Liver (tissue), 3 donors: ENCODE measurements at regions not wholly inside any gene's neighbourhood (a gene's known extent, or its start where the extent isn't known, plus 50 kb on each side); places are given as distances from the start of the nearest gene placed in this dataset.

Experiments used
- CTCF ChIP-seq: fragments of 150-350 bp; IDR thresholded peaks from 2 replicates; pipeline ENCODE4 v1.5.1; 2017; ENCODE audit warnings: improper control_type of control experiment, low read depth, low read length; ENCODE audit not compliant: missing input control
- EGR1 ChIP-seq, 2 donors: IDR thresholded peaks; 2 replicates each; pipeline ENCODE4 v1.6.1; 2016 to 2018; ENCODE audit warnings: antibody characterized with exemption in 2 of 2, low read depth in 2 of 2
- GABPA ChIP-seq, 2 donors: IDR thresholded peaks in 1 of 2; conservative IDR thresholded peaks in 1 of 2; 2 replicates each; pipeline ENCODE4 v1.6.1; 2016; ENCODE audit warnings: antibody characterized with exemption in 2 of 2, mild to moderate bottlenecking in 1 of 2, moderate library complexity in 1 of 2
- MAX ChIP-seq: IDR thresholded peaks from 2 replicates; pipeline ENCODE4 v1.6.1; 2016; ENCODE audit warnings: antibody characterized with exemption
- RAD21 ChIP-seq, 2 donors: IDR thresholded peaks; 2 replicates each; pipeline ENCODE4 v1.6.1; 2016; ENCODE audit warnings: antibody characterized with exemption in 2 of 2, mild to moderate bottlenecking in 2 of 2
- REST ChIP-seq: IDR thresholded peaks from 2 replicates; pipeline ENCODE4 v1.6.1; 2016; ENCODE audit warnings: antibody characterized with exemption, mild to moderate bottlenecking
- TAF1 ChIP-seq: conservative IDR thresholded peaks from 2 replicates; pipeline ENCODE4 v1.6.1; 2016; ENCODE audit warnings: antibody characterized with exemption, mild to moderate bottlenecking
- YY1 ChIP-seq: IDR thresholded peaks from 2 replicates; pipeline ENCODE4 v1.6.1; 2016; ENCODE audit warnings: antibody characterized with exemption, mild to moderate bottlenecking
- donor health status: healthy.
- donor health status: healthy.

GRCh38 chr3:10558736-10559135 lies 53.4 kb upstream of the ATP2B2 start:
- TF ChIP-seq TAF1 (no peak), CTCF (no peak), MAX (no peak), REST (no peak), YY1 (no peak), GABPA (IDR thresholded peaks at IDR 0.05 in 1 of 2, conservative IDR thresholded peaks at IDR 0.05 in 1 of 2) (no peak), EGR1 (IDR thresholded peaks at IDR 0.05; ENCODE audit: low read depth in 2 of 2) (no peak), RAD21 (IDR thresholded peaks at IDR 0.05) (no peak)
